Chondrocyte (in vitro differentiated cells): ENCODE measurements at regions not wholly inside any gene's neighbourhood (a gene's known extent, or its start where the extent isn't known, plus 50 kb on each side); places are given as distances from the start of the nearest gene placed in this dataset.

Experiments
- DNase-seq: peaks from one replicate; pipeline ENCODE4 v3.0.0; 2021; ENCODE audit warnings: mixed read lengths, low spot score
- H3K27ac Mint-ChIP-seq: one replicate; pipeline ENCODE4 v1.8.0; 2021; ENCODE audit warnings: mild to moderate bottlenecking, moderate library complexity, mixed read lengths; ENCODE audit not compliant: unreplicated experiment
- H3K27me3 Mint-ChIP-seq: 2 replicates; pipeline ENCODE4 v1.8.0; 2021; ENCODE audit warnings: low read depth, mixed read lengths
- H3K36me3 Mint-ChIP-seq: 2 replicates; pipeline ENCODE4 v1.8.0; 2021; ENCODE audit warnings: low read depth, mixed read lengths
- H3K4me1 Mint-ChIP-seq: 2 replicates; pipeline ENCODE4 v1.8.0; 2021; ENCODE audit warnings: low read depth, mild to moderate bottlenecking, mixed read lengths
- H3K4me3 Mint-ChIP-seq: one replicate; pipeline ENCODE4 v1.8.0; 2021; ENCODE audit warnings: mild to moderate bottlenecking, moderate library complexity, mixed read lengths; ENCODE audit not compliant: unreplicated experiment
- H3K9me3 Mint-ChIP-seq: 2 replicates; pipeline ENCODE4 v1.8.0; 2021; ENCODE audit warnings: low read depth, mixed read lengths
- TF ChIP-seq, protein P1 (sequence below): fragments of 200-600 bp; sonication (generic); IDR thresholded peaks from 2 replicates; pipeline ENCODE4 v1.5.0; 2021; ENCODE audit warnings: antibody characterized with exemption, mild to moderate bottlenecking, moderate library complexity

GRCh38 chr12:67122584-67122983 lies 146.6 kb upstream of the CAND1 start:
- Mint-ChIP-seq H3K36me3 (peaks cover 2% of the 10 kb centered on the region), H3K9me3 (no peaks in the 10 kb centered on the region), H3K4me3 (no peak overlapping the region), H3K4me1 (no peaks in the 10 kb centered on the region), H3K27ac (no peak overlapping the region), H3K27me3 (peaks cover 43% of the 10 kb centered on the region)
- TF ChIP-seq, protein P1, sequence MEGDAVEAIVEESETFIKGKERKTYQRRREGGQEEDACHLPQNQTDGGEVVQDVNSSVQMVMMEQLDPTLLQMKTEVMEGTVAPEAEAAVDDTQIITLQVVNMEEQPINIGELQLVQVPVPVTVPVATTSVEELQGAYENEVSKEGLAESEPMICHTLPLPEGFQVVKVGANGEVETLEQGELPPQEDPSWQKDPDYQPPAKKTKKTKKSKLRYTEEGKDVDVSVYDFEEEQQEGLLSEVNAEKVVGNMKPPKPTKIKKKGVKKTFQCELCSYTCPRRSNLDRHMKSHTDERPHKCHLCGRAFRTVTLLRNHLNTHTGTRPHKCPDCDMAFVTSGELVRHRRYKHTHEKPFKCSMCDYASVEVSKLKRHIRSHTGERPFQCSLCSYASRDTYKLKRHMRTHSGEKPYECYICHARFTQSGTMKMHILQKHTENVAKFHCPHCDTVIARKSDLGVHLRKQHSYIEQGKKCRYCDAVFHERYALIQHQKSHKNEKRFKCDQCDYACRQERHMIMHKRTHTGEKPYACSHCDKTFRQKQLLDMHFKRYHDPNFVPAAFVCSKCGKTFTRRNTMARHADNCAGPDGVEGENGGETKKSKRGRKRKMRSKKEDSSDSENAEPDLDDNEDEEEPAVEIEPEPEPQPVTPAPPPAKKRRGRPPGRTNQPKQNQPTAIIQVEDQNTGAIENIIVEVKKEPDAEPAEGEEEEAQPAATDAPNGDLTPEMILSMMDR, result no peak
- no peak for DNase-seq

DNA sequence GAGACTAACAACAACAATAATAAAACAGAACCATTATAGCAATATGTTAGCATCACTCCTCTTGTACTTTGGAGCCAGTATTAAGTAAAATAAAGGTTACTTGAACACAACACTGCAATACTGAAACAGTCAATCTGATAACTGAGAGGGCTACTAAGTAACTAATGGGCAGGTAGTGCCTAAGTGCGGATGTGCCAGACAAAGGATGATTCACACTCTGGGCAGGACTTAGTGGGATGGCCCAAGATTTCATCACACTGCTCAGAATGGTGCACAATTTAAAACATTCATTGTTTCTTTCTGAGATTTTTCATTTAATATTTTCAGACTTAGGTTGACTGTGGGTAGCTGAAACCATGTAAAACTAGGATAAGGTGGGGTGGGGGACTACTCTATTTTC lies 131.9 kb upstream of the CAND1 start:
- no peaks in the 10 kb centered on the region for H3K4me1 Mint-ChIP-seq
- no peaks in the 10 kb centered on the region for H3K36me3 Mint-ChIP-seq
- DNase-seq, result no peak
- no peaks in the 10 kb centered on the region for H3K9me3 Mint-ChIP-seq
- H3K27ac Mint-ChIP-seq, result no peak overlapping the region
- H3K27me3 Mint-ChIP-seq, result peaks cover 20% of the 10 kb centered on the region
- H3K4me3 Mint-ChIP-seq, result no peak overlapping the region
- TF ChIP-seq, protein P1, result no peak

DNA sequence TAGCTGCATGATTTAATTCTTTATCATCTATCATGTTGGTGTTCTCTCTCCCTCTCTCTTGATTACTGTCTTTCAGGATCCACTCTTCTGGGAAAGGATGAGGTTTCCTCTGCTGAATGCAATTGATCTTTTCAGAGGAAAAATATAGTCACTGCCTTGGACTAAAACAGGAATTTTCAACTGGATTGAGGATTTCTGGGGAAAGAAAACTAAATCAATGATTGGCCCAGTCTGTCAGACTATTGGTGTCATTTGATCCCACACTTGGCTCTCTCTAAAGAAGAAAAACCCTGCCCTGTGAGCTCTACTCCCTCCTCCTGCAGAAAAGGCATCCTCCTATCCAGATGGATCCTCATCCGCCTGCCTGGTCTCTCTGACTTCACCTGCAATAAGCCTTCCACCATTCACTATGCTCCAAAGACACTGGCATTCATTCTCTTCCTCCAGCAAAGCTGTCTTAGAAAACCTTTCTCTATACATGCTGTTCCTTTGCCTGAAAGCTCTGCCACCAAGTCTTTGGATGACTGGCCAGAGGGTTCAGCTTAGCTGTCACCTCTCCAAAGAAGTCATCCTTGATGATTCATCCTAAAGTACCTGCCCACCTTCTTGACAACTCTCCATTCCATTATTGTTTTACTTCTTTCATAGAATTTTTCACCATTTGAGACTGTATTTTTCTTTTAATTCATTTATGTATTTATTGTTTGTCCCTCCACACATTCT lies 127.7 kb upstream of the CAND1 start:
- H3K27ac Mint-ChIP-seq, result no peak overlapping the region
- TF ChIP-seq, protein P1, result no peak
- H3K27me3 Mint-ChIP-seq, result peaks cover 18% of the 10 kb centered on the region
- no peak overlapping the region for H3K4me3 Mint-ChIP-seq
- H3K9me3 Mint-ChIP-seq, result no peaks in the 10 kb centered on the region
- H3K4me1 Mint-ChIP-seq, result no peaks in the 10 kb centered on the region
- DNase-seq, result no peak
- no peaks in the 10 kb centered on the region for H3K36me3 Mint-ChIP-seq

GRCh38 chr12:67145692-67146091 lies 123.5 kb upstream of the CAND1 start:
- TF ChIP-seq, protein P1, result no peak
- Mint-ChIP-seq H3K9me3 (no peaks in the 10 kb centered on the region), H3K36me3 (no peaks in the 10 kb centered on the region)

GRCh38 chr12:67147030-67147429 lies 122.1 kb upstream of the CAND1 start:
- no peak for DNase-seq
- peaks cover 4% of the 10 kb centered on the region for H3K27me3 Mint-ChIP-seq
- no peaks in the 10 kb centered on the region for H3K36me3 Mint-ChIP-seq
- H3K27ac Mint-ChIP-seq, result no peak overlapping the region
- no peak overlapping the region for H3K4me3 Mint-ChIP-seq
- TF ChIP-seq, protein P1, result no peak
- H3K4me1 Mint-ChIP-seq, result no peaks in the 10 kb centered on the region
- H3K9me3 Mint-ChIP-seq, result no peaks in the 10 kb centered on the region

More at GRCh38 chr12:67145692-67146091, 123.5 kb upstream of the CAND1 start:
- Mint-ChIP-seq H3K27ac (no peak overlapping the region), H3K4me3 (no peak overlapping the region), H3K4me1 (no peaks in the 10 kb centered on the region), H3K27me3 (peaks cover 10% of the 10 kb centered on the region)
- no peak for DNase-seq
